SHP77 (cell line): ENCODE measurements at regions not wholly inside any gene's neighbourhood (a gene's known extent, or its start where the extent isn't known, plus 50 kb on each side); places are given as distances from the start of the nearest gene placed in this dataset.
A peak's percentile ranks its signal among the peaks of the same experiment; 100 is the strongest.

Source experiments
- DNase-seq, 2 experiments: peaks; one replicate each; lab custom pipeline; 2025; lab: John Stamatoyannopoulos, UW

DNA sequence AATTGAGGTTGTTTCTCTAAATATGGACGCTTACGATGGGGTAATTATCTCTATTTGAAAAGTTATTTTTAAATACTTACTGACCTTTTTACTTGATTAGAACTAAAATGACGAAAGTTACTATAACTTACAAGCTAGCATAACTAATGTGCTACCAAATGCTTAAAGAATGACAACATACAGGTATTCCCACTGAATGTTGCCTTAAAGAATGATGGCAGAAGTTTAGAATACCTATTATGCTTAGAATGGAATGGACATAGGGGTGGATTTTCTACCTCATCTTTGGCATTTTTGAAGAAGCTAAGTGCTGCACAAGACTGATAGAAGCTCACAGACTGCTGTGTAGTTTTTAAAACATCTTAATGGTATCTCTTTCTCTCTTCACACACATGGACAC, 284.8 kb downstream of the THBS2 start:
- DNase-seq = no peak

DNA sequence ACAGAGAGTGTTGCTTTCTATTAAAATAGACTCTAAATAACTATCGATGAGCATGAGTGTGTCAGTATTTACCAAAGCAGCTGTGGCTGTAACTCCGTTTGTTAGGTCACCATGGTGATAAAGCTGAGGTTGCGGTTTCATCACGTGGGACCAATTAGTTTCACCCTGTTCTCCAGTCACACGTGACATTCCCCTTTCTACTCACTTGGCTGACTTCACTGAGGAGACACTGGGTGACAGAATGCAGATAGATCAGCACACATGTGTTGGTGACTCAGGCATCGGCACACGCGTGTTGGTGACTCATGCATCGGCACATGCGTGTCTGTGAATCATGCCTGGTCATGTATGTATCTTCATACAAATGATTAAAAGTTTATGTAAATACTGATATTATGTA, 285.4 kb downstream of the THBS2 start:
- peak; percentile 31 to 35 for DNase-seq

DNA sequence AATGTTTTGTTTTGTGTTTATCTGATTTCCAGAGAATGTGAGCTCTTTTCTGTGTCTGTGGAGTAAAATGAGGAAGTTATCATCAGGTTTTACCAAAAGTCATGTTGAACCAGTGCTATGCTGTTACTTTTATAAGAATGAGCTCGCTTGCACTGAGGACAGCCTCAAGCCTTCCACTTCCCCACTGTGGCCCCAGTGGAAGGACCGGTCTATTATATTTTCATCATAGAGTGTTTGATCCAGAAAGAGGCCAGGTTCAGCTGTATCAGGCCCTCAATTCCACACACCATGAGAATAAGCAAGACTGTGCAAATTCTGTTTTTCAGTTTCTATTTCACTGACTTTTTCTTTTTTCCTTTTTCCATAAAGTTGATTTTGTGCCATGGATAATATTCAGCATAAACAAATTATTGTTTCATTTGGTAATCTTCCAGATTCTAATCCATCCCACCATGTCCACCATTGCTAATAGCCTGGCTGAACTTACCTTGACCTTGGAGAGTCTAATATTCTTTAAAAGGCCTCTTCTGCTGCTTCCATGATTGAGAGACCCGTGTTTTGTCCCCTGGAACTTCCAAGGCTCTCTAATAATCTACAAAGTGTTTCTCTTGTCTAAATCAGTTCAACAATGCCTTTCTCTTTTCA, 286.2 kb downstream of the THBS2 start:
- DNase-seq = no peak

DNA sequence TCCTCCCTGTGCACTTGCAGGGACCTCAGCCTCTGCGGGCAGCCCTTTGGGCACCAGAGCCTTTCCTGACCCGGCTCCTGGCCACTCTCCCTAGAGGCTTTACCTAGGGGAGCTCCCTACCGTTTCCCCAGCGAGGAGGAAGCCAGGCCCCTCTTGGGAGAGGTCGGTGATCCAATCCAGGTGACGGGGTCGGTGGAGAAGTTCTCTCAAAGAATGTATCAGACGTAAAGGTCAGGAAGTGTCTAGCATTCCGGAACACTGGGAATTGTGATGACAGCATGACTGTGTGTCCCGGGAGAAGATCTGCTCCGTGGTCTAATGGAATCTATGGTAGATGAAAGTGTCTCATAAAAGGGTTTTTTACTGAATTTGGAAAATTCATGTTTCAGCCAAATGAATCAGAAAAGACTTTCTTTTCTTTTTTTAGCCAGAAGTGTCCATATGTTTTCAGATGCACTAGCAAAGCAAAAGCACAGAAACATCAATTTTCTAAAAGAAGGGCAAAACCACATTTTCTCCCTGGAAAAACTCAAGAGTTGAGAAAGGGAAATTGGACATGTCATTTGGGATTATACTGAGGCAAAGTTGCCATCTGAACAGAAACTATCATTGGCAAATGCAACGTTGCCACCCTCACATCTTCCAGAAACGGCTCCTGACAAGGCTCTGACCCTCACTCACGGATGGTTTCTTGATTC, 289.4 kb downstream of the THBS2 start:
- DNase-seq = no peak

DNA sequence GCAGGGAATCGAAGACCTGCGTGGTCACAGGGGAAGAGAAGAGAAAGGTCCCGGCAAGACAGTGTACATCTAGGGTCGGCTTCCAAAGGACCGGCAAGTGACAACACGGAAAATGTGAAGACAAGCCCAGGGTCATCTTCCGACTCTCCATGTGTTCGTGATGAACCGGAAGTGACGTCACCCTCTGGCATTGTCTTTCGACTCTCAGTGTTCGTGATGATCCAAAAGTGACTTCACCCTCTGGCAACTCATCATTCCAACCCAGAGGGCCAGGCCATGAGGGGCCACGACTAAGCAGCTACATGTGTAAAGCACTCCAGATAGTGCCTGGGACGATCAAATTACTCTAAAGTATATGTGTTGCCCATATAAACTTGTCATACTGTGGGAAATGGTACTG, 290.8 kb downstream of the THBS2 start:
- no peak for DNase-seq

DNA sequence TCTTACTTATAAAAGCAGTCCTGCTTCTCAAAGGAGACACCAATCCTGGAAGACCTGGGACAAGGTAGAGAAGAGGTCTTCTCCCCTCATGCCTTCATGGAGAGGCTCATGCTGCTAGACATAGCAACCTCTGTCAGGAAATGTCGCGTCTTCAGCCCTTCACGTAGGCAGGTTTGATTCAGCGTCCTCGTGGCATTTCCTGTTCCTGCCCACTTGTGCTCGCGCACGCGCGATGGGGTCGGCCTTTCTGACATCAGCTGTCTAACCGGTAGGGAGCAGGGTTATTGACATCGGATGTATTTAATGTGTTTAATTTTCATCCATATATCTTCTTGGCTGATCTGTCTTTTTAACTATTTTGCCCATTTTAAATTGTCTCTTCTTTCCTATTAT, 292.4 kb downstream of the THBS2 start:
- DNase-seq = no peak

DNA sequence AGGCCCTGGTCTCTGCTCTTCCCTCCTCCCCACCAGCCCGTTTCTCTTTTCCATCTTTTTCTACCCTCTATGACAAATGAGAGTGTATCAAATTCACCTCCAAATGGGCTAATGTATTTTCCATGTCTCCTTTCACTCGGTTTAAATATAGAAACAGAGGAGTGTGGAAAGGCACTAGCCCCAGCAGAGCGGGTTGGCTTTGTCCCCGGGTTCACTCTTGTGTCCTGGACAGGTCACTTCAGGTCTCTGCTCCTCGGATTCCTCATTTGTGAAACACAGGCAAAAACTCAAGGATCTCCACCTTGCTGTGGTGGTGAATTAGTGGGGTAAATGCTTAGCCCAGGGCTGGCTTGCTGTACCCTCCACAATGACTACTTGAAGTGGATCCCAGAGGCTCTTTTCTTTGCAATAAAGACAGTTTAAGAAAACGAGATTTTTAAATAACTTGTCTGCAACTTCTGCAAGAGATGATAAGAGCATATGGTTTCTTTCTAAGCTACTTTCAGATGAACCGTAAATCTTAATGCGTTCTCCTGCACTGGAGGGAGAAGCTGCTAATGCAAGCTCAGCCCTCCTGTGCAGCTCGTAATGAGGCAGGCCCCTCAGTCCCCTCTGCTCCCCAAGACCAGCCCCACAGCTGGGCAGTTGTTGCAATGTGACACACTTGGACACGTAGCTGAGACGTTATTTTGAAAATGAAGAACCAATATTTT, 292.9 kb downstream of the THBS2 start:
- no peak for DNase-seq

DNA sequence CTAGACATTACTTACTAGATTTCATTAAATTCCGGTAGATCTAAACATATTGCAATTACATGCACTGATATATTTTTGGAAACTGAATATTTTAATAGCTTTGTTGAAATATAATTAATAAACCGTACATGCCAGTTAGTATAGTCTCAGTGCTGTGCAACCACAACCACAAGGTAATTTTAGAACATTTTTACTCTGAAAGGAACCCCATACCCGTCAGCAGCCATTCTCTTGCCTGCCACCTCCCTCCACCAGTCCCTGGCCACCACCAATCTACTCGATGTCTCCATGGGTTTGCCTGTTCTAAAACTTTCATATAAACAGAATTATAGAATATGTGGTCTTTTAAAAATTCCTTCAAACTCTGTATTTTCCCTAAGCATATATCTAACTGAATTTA, 293.9 kb downstream of the THBS2 start:
- DNase-seq = no peak

DNA sequence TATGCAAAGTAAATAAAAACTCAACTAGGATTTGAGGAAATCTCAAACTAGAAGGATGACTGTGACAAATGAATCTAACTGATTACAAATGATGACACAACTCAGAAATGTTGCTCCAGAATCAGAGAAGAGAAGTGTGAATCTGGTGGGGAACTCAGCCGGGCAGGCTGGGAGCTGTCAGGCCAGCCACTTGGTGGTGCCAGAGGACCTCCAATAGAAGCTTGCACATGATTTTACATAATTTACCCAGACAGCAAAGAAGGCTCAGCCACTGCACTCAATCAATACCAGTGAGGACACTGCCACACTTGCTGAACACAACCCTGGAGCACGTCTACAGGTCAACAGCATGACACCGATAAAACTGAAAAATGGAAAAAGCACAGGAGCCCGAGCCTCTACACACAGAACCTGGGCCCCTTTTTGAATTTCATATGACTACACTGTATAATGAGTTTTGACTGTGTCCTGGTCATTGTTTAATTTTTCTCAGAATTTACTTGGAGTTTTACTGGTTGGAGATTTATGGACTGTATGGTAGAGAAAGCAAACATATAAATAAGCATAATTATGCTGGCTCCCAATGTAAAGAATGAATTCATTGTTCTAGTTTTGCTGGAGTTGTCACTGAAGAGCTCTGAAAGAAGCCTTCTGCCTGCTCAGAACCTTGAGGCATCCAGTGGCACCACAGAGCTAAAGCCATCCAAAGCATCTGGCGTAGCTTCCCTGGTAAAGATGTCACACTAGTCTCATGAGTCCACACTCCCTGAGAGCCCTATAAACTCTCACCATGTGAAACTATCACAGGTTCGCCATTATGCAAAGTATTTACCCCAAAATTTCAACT, 296.5 kb downstream of the THBS2 start:
- DNase-seq = peak; percentile 25 to 59

DNA sequence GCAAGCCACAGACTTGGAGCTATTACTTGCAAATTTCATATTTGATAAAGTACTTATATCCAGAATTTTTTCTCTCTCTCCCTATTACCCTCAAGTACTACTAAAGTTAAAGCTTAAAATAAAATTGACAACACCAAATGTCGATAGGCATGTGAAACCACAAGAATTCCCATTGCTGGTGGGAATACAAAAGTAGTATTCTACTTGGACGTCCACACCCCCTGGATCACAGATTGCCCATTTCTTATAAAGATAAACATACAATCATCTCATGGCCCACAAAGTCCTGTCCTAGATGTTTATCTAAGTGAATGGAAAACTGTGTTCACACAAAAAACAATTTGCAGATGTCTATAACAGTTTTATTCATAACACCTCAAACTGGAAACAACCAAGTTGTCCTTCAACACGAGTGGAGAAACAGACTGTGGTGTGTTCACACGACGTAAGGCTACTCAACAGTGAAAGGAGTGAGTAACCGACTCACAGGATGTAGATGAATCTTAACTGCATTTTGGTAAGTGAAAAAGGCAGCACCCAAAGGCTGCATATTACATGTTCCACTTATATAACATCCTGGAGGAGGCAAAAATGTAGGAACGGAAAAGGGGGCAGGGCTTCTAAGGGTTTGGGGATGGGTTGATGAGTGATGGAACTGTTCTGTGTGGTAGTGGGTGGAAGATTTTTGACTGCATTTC, 297.4 kb downstream of the THBS2 start:
- no peak for DNase-seq

DNA sequence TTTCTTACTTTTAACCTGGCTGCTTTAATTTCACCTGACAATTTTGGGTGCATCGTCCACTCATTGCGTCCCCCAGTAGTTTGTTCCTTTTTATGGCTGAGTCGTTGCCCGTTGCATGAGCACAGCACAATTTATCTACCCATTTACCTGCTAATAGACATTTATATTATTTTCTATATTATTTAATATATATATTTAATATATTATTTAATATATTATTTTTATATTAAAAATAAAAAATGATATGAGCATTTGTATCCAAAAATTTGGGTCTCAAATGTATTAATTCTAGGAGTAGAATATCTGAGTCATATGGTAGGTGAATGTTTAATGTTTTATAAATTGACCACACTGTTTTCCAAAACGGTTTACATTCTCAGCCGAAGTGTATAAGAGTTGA, 300.2 kb downstream of the THBS2 start:
- no peak for DNase-seq

DNA sequence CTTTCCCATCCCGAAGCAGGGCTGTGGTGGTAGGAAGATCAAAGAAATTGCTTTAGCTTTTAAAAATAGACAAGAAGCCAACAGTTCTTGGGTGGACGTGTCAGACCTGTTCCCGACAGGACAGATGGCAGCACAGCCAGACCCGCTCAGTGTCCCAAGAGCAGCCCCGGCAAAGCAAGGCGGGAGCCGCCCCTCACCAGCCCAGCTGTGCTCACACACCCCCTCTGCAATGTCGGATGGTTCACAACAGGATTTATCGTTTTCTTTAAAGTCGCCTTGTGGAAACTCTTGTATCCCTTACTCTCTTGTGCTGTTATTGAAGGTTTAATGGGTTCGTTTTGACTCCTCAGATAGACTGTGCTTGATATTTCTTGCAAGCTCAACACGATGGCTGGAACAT, 302.4 kb downstream of the THBS2 start:
- no peak for DNase-seq

DNA sequence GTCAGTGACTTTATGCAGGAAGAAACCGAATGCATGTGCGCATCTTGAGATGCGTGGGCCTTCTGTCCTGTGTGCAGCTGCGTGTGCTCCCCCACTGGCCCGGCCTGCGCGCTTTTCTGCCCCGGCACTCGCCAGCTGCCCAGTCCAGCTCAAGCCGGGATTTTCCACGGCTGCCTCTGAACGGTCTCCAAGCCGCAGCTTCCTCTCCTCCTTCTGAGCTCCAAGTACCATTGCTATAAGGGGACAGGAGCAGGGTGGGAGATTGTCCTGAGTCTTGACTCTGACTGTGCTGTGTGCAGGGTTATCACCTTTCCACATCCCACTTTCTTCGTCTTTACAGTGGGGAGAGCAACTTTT, 302.8 kb downstream of the THBS2 start:
- no peak for DNase-seq

DNA sequence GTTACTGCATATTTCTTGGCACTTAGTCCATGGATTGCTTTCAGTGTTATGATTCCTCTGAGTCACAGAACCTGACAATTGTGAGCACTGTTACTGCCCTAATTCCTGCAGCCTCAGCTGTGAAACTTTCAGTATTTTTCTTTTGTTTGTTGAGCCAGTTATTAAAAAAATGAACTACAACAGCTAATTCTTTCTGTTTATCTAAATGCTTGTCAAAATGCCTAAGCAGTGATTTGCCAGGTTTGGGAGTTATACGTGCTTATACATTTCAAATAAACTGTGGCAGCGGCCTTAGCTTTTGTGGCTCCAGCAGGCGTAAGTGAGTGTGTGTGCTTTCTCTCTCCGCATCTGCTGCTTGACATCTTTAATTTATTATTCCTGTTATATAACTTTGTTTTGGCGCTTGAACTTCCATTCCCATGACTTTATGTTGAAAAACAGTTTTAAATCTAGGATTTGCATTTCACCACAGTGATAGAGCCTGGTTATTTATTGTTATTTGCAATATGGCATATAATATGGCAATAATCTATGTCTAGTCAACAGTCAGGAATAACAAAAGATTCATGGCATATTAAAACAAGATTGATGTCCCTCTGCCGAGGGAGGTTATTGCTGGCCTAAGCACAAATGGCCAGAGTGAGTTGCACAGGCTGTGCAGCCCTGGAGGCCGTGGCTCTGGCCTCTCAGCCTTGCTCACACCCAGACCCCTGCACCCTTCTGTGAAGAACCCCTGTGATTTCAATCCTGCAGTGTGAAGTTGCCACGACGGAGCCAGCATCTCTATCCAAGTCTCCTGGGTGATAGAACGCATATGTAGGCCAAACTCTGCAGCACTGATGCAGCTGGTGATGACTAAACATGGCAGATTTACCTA, 303.4 kb downstream of the THBS2 start:
- no peak for DNase-seq

DNA sequence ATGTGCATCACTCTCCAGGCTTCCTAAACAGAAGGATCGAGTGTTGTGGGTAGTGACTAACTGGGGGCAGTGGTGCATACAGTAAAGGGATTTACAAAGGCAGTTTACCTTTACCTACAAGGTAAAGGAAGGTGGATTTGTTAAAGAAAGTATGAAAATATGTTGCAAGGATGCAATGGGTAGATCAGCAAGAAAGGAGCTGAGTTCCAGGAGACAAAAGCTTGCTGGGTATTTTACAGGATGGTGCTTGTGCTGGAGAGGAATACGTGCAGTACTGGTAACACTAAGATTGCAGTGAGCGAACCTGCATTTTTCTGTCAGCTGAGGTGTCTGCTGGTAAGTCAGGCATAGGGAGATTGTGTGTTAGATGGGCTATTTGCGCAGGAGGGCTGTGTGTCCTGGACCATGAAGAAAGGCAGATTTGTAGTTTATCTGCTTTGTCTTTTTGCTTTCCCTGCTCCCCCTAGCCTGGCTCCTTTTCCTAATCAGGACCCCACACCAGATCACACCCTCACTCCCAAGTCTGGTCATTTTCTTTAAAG, 304.6 kb downstream of the THBS2 start:
- no peak for DNase-seq

DNA sequence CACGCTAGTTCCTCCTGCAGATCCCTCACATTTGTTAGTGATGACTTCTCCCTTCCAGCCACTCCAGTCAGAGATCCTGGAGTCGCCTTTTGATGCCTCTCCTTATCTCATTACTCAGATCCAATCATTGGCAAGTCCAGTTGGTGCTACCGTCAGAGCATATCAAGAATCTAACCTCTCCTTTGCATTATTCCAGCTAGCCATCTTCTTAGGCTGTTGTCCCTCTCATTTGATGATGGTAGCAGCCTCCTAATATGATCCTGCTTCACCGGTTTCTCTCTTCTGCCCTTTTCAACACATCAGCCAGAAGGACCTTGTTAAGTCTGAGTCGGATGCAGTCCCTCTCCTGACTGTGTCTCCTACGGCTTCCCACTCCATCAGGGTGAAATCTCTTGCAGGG, 305.6 kb downstream of the THBS2 start:
- no peak for DNase-seq

DNA sequence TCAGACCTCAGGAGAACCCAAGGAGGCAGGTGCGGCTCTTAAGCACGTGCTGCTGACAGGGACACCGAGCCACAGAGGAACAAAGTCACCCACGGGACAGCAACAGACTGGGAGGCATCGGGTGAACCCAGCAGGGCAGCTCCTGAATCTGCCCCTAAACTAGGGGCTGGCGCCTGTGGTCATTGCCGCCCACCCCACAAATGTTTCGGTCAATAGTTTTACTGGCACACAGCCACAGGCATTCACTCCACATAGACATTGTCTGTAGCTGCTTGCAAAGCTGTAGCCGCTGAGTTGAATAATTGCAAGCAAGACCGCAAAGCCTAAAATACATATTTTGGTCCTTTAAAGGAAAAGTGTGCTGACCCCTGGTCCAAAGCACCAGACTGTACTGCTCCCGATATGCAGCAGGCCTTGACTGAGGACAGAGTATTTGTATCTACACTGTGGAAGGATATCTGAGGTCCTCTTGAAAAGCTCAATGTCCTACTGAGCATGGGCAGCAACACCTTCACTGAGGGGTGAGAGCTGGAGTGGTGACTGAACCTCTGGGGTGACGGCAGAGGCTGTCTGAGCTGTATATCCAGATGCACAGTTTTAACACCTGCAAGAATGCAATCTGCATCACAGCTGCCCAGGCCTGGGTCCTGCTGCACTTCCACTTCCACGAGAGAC, 310.3 kb downstream of the THBS2 start:
- DNase-seq = no peak

DNA sequence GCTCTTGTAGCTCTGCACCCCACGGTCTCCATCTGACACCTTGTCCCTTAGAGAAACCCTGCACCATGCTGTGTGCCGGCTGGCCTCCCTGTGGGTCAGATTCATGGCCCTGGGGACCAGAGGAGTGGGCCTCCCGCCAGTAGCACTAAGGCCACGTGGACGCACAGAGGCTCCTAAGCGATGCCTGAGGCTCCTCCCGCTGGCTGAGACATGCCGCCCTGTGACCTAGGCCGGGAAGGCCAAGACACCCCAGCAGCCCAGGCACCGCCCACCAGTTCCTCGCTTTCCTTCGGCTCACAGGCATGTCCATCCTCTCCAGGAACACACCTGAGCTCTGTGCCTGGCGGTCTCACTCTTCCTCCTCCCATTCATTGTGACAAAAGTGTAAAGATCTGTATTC, 311.0 kb downstream of the THBS2 start:
- no peak for DNase-seq

DNA sequence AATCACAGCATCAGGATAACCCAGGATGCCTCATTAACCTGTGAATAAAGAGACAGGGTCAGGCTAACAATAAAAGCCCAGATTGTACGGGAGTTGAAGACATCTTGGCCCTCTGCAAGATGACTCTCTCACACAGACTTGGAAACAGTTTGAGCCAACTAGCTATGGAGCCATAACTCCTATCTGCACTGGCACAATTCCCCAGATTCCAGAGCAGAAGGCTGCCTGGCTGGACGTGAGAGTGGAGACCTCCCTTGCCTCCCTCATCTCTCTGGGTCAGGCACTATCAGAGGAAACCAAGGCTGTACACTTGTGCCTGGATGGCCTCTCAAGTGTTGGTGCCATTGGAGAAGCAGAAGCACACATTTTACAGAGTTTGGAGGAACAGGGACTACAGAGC, 312.6 kb downstream of the THBS2 start:
- no peak for DNase-seq

DNA sequence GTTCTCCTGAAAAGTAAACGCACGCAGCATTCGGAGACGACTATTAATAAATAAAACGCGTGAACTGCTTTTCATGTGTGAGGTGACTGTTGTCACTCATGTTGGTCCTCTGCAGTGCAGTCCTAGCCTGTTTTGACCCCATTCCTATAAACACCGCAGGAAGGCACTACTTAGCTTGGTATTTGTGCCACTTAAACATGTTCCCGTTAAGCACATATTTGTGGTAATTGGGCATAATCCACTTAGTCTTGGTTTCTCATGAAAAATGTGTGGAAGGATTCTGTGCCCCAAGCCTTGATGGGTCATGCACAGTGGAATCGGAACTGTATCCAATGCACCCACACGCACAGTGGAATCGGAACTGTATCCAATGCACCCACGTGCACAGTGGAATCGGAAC, 313.9 kb downstream of the THBS2 start:
- DNase-seq = no peak
